ENCODE measurements at regions not wholly inside any gene's neighbourhood (a gene's known extent, or its start where the extent isn't known, plus 50 kb on each side); places are given as distances from the start of the nearest gene placed in this dataset.

- Histone ChIP-seq H3K27ac (ENCODE audit: insufficient read depth, low read length) (no peak overlapping the region), H4K91ac (ENCODE audit: insufficient read depth, low read depth, low read length) (no peak overlapping the region), H4K5ac (ENCODE audit: low read depth, low read length) (no peak overlapping the region), H3K23ac (ENCODE audit: low read depth, low read length) (no peak overlapping the region), H3K4ac (ENCODE audit: low read depth, low read length) (no peak overlapping the region), H3K9me3 (ENCODE audit: control insufficient read depth, insufficient read depth, low read length) (no peaks in the 10 kb centered on the region), H2BK15ac (ENCODE audit: low read depth, low read length) (no peak overlapping the region), H3K36me3 (ENCODE audit: control insufficient read depth, insufficient read depth, low read length) (no peaks in the 10 kb centered on the region), H3K9ac (ENCODE audit: low read depth, low read length) (no peak overlapping the region), H3K4me3 (ENCODE audit: insufficient read depth, low read depth, low read length) (no peak overlapping the region), H3K79me1 (ENCODE audit: low read depth in 1 of 2, low read length in 2 of 2) (no peaks in the 10 kb centered on the region), H4K8ac (ENCODE audit: low read depth in 2 of 2, low read length in 2 of 2) (no peak overlapping the region), H3K4me2 (ENCODE audit: low read depth, low read length) (no peak overlapping the region), H3K14ac (replicated peaks; ENCODE audit: low read depth, low read length) (no peak overlapping the region), H2BK20ac (ENCODE audit: low read depth, low read length) (no peak overlapping the region), H2AK9ac (replicated peaks; ENCODE audit: low read depth, low read length, poor library complexity) (no peak overlapping the region), H3K27me3 (ENCODE audit: control insufficient read depth, insufficient read depth, low read length) (no peaks in the 10 kb centered on the region), H3K56ac (ENCODE audit: extremely low read depth, insufficient read depth, low read length) (no peak overlapping the region), H2BK5ac (ENCODE audit: low read depth, low read length, poor library complexity, severe bottlenecking) (no peak overlapping the region), H2BK120ac (ENCODE audit: low read depth, low read length) (no peak overlapping the region), H4K20me1 (ENCODE audit: insufficient read depth, low read length) (no peaks in the 10 kb centered on the region), H2AK5ac (ENCODE audit: low read depth, low read length) (no peak overlapping the region), H3K18ac (ENCODE audit: low read depth, low read length) (no peak overlapping the region), H2AFZ (replicated peaks; ENCODE audit: low read length, poor library complexity) (no peak overlapping the region), H3K9me1 (ENCODE audit: insufficient read depth, low read length) (no peaks in the 10 kb centered on the region), H3K4me1 (ENCODE audit: control insufficient read depth, insufficient read depth, low read length) (no peaks in the 10 kb centered on the region)
- TF ChIP-seq, protein P1, sequence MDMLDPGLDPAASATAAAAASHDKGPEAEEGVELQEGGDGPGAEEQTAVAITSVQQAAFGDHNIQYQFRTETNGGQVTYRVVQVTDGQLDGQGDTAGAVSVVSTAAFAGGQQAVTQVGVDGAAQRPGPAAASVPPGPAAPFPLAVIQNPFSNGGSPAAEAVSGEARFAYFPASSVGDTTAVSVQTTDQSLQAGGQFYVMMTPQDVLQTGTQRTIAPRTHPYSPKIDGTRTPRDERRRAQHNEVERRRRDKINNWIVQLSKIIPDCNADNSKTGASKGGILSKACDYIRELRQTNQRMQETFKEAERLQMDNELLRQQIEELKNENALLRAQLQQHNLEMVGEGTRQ (IDR thresholded peaks at IDR 0.05; ENCODE audit: low read depth, low read length), result no peak
- TF ChIP-seq POLR2A (IDR thresholded peaks at IDR 0.05; ENCODE audit: low read depth, low read length) (no peak), RFX5 (IDR thresholded peaks at IDR 0.05; ENCODE audit: low read depth, low read length) (no peak), CTCF (conservative IDR thresholded peaks at IDR 0.05; ENCODE audit: low read depth, low read length) (no peak), MAFK (IDR thresholded peaks at IDR 0.05; ENCODE audit: low read depth, low read length) (no peak), BHLHE40 (IDR thresholded peaks at IDR 0.05; ENCODE audit: low read depth, low read length) (no peak), RAD21 (IDR thresholded peaks at IDR 0.05; ENCODE audit: low read length) (no peak), MAZ (IDR thresholded peaks at IDR 0.05; ENCODE audit: borderline replicate concordance, low read depth, low read length) (no peak), CHD1 (IDR thresholded peaks at IDR 0.05; ENCODE audit: low read depth, low read length) (no peak), MXI1 (IDR thresholded peaks at IDR 0.05; ENCODE audit: borderline replicate concordance, low read depth, low read length) (no peak), CEBPB (IDR thresholded peaks at IDR 0.05; ENCODE audit: low read depth, low read length) (no peak), SMC3 (IDR thresholded peaks at IDR 0.05; ENCODE audit: low read depth, low read length) (no peak)
- in situ Hi-C loops (cut with MboI; ENCODE audit: low sequenced_read_pairs), result no loop called here
- no TSS peak for BruUV-seq (replicated peaks)
- DNase-seq, result peak; percentile 12
- POLR2A ChIA-PET (ENCODE audit: unreplicated experiment), result no interaction called here
- dilution Hi-C loops (cut with HindIII; ENCODE audit: low sequenced_read_pairs, unreplicated experiment), result no loop called here
- intact Hi-C loops (cut with micrococcal nuclease), result no loop called here
- ATAC-seq (ENCODE audit: low read depth), result no peak
- CTCF ChIA-PET, result no interaction called here
These were observed 522.5 kb upstream of the AGTR1 start for GRCh38 chr3:148175214-148175613.

Measured in IMR-90 (cell line).